Daoy (cell line): ENCODE measurements at regions not wholly inside any gene's neighbourhood (a gene's known extent, or its start where the extent isn't known, plus 50 kb on each side); places are given as distances from the start of the nearest gene placed in this dataset.

Source experiments
- DNase-seq: peaks from one replicate; pipeline ENCODE4 v3.0.0-alpha.2; 2015; ENCODE audit warnings: low read depth

- no peak for DNase-seq
Measured at GRCh38 chrX:69277369-69277990, 112.2 kb upstream of the PJA1 start.

DNA sequence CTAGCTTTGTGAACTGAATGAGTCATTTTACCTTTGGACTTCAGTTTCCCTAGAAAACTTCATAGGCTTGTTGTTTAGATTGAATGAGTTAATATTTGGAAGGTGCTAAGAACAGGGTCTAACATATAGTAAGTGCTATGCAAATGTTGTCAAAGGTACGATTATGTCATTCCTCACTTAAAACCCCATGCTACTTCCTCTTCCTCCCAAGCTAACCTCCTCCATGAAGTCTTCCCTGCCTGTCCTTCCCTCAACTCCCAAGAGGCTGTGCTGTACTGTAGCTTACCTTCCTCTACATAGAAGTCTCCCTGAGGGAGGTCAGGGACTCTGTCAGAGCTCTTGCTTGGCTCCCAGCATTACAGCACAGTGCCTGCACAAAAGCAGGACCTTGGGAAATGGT, 103.4 kb upstream of the PJA1 start:
- DNase-seq: no peak

DNA sequence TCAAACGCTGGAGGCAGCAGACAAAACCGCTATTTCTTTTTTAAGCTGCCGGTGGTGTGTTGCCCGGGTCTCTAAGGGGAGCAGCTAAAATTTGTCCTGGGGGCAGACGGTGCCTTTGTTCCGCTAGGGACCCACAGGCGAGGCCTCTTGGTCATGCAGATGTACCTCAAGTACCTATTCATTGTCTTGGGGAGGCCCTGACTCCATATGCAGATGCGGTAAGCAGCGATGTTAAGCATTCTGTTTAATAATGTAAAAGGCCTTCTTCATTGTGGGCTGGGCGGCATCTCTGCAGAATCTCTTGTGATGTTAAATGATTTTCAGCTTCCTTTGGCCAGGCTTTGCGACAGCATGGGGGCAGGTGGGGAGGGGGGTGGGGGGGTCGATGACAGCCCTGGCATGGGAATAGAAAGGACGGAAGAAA, 98.9 kb upstream of the PJA1 start:
- DNase-seq: no peak

DNA sequence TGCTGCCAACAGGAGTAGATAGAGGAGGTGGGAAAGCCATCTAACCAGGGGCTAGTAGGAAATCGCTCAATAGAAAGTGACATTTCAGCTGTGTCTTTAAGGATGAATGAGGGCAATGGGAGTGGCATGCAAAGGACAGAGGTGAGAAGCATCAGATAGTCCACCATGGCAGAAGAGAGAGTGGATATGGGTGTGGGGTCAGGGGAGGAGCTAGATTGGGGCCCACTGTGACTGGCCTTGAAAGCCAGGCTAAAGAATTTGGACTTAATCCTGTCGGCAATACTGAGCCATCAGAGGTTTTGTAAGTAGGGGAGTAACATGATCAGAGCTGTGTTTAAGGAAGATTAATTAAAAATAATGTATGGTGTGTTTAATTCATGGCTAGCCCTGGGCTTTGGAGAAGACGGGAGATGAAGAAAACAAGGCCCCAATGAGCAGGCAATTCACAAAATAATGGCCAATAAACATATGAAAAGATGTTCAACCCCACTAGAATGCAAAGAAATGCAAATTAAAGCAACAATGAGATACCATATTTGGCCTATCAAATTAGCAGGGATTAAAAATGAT, 98.1 kb upstream of the PJA1 start:
- no peak for DNase-seq

- DNase-seq: peak; percentile 4
Measured at GRCh38 chrX:69262036-69262936, 97.0 kb upstream of the PJA1 start.

- DNase-seq: no peak
Measured at GRCh38 chrX:69260169-69260568, 94.9 kb upstream of the PJA1 start.

GRCh38 chrX:69258893-69259292, 93.6 kb upstream of the PJA1 start:
- no peak for DNase-seq

DNA sequence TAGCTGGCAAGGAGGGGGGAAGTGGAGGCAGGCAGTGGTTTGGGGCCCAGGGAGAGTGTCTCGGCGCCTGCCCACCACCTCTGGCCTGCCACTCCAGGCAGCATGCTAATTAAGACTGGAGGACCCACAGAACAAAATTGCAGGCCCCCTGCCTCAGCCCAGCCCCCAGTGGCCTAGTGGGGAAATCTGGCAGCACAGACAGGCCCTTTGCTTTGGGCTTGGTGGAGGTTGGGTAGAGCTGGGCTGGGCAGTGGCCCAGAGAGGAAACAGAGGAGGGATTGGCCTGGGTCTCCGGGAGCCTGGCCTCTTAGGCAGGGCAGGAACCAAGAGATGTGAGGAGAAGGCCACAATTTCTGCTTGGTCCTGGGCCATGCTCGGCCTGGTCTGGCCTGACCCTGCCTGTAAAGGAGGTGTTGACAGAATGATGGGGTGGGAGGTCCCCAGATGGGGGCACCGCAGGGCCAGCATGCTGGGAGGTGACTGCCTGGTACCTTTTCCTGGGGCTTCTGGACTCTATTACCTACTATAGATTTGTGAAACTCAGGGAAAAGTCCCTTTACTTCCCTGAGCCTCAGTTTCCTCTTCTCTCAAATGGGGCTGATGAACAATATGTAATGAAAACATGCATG, 92.4 kb upstream of the PJA1 start:
- no peak for DNase-seq

DNA sequence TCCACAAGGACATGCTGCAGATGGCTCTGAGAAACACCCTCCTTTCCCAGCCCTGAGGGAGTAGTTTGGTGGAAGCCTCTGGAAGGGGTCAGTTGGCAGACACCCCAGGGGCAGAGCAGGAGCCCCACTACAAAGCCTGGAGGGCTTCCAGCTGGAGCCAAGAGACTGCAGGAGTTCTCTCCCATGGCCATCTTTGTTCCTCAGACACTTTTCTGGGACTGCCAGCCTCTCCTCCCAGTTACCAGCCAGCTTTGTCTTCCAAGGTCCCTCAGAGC, 91.0 kb upstream of the PJA1 start:
- no peak for DNase-seq

DNA sequence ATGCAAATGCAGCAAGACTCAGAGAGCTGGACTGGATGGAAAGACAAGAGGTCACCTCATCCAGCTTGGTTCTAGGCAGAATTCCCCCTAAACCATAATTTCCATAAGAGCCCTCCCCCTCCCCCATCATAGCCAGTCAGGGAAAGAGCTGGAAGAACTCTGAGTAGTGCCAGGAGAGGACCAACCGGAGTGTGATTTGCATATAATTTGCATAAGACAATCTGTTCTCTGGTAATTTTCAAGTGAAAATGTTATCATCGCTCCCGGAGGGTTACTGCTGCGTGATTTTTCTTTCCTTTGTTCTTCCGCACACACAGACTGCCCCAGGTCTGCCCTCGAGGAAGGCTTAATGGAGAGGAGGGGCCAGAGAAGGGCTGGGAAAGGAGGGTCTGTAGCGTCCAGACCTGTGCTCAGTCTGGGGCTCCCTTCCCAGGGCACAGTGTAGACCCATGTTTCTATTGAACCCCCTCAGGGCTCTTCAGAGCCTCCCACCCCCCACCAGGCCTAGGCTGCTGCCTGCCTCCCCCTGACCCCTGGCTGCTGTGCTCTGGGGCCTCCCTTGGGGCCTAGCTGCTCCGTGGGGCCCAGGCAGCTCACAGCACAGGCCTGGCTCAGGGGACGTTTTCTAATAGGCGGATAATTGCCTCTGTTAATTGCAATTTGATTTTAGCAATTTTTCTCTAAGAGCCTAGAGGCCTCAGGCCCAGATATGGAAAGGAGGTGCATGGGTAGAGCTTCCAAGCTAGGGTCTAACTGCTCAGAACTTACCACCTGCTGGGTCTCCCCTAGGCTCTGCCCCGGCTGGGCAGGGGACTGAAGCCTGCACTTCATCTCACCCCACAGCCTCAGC, 90.4 kb upstream of the PJA1 start:
- DNase-seq: no peak

DNA sequence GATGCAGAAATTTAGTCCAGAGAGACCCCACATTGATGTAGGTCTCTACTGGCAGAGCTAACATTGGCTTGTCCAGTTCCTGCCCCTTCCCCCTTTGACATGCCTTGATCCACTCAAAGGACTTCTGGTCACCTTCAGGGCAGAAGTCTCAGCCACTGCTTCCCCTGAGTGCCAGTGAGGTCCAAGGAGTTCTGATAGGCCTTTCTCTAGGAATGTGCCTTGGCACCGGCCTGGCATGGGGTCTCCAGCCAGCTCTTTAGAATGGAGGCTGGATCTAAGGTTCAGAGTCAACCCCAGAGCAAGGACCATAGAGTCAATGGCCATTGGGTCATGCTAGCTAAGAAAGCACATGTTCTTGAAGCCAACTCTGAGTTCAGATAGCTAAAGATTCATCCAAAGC, 88.6 kb upstream of the PJA1 start:
- no peak for DNase-seq

GRCh38 chrX:69243276-69243675, 78.0 kb upstream of the PJA1 start:
- DNase-seq: no peak

- DNase-seq: no peak
Measured at GRCh38 chrX:69238887-69239231, 73.6 kb upstream of the PJA1 start.

GRCh38 chrX:69238114-69238886, 73.0 kb upstream of the PJA1 start:
- DNase-seq: no peak

DNA sequence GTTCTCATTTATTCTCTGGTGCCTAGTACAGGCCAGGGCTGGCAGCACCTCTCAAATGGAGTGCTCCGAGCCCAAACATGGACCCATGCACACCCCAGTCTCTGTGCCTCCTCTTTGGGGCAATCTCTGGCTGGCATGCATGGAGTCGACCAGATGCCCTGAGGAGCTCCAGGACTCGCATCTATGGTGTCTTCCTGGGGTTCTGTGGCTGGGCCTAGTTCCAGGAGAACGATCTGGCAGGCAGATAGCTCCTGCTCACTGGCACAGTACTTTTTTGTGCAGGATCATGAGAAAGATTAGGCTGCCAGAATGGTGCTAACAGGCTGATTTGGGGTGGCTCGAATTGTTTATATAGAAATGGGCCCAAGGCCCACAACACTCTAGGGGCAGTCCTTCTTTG, 72.0 kb upstream of the PJA1 start:
- DNase-seq: no peak

- no peak for DNase-seq
Measured at GRCh38 chrX:69236641-69237040, 71.4 kb upstream of the PJA1 start.

- DNase-seq: no peak
Measured at GRCh38 chrX:69234624-69235023, 69.4 kb upstream of the PJA1 start.

- no peak for DNase-seq
Measured at GRCh38 chrX:69232945-69233344, 67.7 kb upstream of the PJA1 start.

DNA sequence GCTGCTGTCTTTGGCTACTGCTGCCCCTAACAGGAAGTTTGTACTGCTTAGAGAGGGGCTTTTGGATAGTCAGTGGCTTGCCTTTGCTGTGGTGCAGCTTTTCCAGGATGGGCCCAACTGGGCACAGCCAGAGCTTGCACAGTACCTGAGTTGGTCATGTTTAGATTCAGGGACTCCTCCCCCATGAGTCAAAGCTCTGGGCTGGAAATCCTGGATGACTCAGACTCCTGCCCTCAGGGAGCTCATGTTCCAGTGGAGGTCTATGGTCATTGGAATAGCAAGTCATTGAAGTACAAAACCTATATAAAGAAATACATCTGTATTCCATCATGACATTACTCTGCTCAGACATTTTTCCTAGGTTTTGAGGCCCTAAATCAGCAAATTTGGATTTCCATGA, 66.7 kb upstream of the PJA1 start:
- peak; percentile 8 for DNase-seq

DNA sequence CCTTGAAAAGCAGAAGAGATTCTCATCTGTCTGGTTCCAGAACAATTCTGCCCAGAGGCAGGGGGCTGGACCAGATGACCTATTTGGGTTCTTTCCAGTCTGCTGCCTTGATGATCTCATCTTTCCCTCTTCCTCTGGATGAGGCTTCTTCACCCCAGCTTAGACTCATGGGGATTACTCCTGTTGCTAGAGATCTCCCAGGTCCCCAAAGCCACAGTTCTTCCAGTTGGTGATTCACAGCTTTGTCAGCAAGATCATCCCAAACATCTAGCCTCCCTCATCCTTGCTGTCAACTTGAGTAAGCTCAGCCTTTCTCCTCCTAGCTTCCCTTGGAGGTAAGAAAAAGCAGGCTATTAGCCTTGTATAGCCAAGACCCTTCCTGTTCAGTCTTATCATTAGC, 64.2 kb upstream of the PJA1 start:
- DNase-seq: peak; percentile 38

DNA sequence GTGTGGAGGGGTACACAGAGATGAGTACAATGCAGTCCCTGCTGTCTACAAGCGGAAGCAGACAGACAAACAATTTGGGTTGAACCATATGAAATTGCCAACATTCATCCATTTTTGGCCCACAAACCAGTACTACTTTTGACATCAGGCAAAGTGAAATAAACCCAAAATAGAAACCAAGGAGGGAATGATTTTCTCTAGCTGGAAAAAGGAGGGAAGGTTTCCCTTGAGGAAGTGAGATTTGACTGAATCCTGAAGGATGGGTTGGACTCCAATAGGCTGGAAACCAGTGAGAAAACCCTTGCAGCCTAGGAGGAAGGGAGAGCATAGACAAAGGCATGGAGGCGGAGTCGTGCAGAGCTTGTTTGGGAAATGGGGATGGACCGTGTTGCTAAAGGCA, 63.5 kb upstream of the PJA1 start:
- no peak for DNase-seq
